GM12878 (cell line): ENCODE measurements at regions not wholly inside any gene's neighbourhood (a gene's known extent, or its start where the extent isn't known, plus 50 kb on each side); places are given as distances from the start of the nearest gene placed in this dataset.

Experiments used
- ATAC-seq: fragments of 200-7000 bp; cut with Tn5 transposase; 3 replicates; pipeline ENCODE4 v1.9.1; 2020; ENCODE audit warnings: mild to moderate bottlenecking, moderate library complexity
- BruUV-seq: library from RNA; stranded (reverse); fragments of 400-500 nt; replicated peaks from 2 replicates; lab custom pipeline; 2021; lab: Mats Ljungman, UMichigan
- CTCF ChIA-PET: fragments of 300-600 bp; sonication (Branson Sonifier 250); formaldehyde crosslinking; extraction: SDS; loops from one replicate; lab custom pipeline; 2021; ENCODE audit warnings: inconsistent platforms; lab: Yijun Ruan, JAX
- POLR2A ChIA-PET: fragments of 350-600 bp; formaldehyde crosslinking; extraction: SDS; loops from one replicate; lab custom pipeline; 2021; ENCODE audit warnings: inconsistent platforms; lab: Charles Lee
- RAD21 ChIA-PET: fragments of 300-600 bp; sonication (Branson Sonifier 250); formaldehyde crosslinking; loops from one replicate; lab custom pipeline; 2023; ENCODE audit warnings: antibody characterized with exemption; ENCODE audit not compliant: unreplicated experiment; lab: Charles Lee
- SMC1A ChIA-PET: fragments of 300-600 bp; sonication (Branson Sonifier 250); formaldehyde crosslinking; loops from one replicate; lab custom pipeline; 2023; ENCODE audit not compliant: unreplicated experiment, uncharacterized antibody; lab: Charles Lee
- DNase-seq: peaks from one replicate; pipeline ENCODE4 v3.0.0-alpha.2; 2011; ENCODE audit warnings: low read depth, low spot score
- FAIRE-seq: peaks from 3 replicates; lab custom pipeline; 2011; peaks lifted over from hg19 to GRCh38; lab: Jason Lieb, UNC
- H2AFZ ChIP-seq: 2 replicates; pipeline ENCODE4 v1.6.0; 2011; ENCODE audit warnings: low read depth, low read length, control low read depth; ENCODE audit not compliant: control insufficient read depth
- H3K27ac ChIP-seq: 2 replicates; pipeline ENCODE4 v1.5.1; 2011; ENCODE audit warnings: control low read depth; ENCODE audit not compliant: control insufficient read depth, insufficient read depth
- H3K27me3 ChIP-seq, 2 experiments: replicated peaks in 1 of 2; 2 replicates each; pipeline versions ENCODE4 v1.6.0 to v1.6.1; 2011; ENCODE audit warnings: low read length in 1 of 2; ENCODE audit not compliant: control insufficient read depth in 2 of 2, insufficient read depth in 2 of 2
- H3K36me3 ChIP-seq, 2 experiments: 2 replicates each; pipeline ENCODE4 v1.5.1; 2011; ENCODE audit warnings: low read length in 1 of 2; ENCODE audit not compliant: control insufficient read depth in 2 of 2, insufficient read depth in 2 of 2
- H3K4me1 ChIP-seq: 2 replicates; pipeline ENCODE4 v1.6.1; 2011; ENCODE audit warnings: mild to moderate bottlenecking, low read length, moderate library complexity, mixed read lengths; ENCODE audit not compliant: control insufficient read depth, insufficient read depth
- H3K4me2 ChIP-seq: 2 replicates; pipeline ENCODE4 v1.6.0; 2011; ENCODE audit warnings: control low read depth; ENCODE audit not compliant: control insufficient read depth, insufficient read depth
- H3K4me3 ChIP-seq: fragments of 200-600 bp; sonication (generic); 2 replicates; pipeline ENCODE4 v1.5.1; 2016
- H3K79me2 ChIP-seq: 2 replicates; pipeline ENCODE4 v1.6.0; 2011; ENCODE audit warnings: low read length; ENCODE audit not compliant: control insufficient read depth, insufficient read depth
- H3K9ac ChIP-seq: 2 replicates; pipeline ENCODE4 v1.8.0; 2011; ENCODE audit warnings: low read length, control low read depth, mixed read lengths; ENCODE audit not compliant: control insufficient read depth, insufficient read depth
- H3K9me3 ChIP-seq: replicated peaks from 3 replicates; pipeline ENCODE4 v1.5.1; 2011; ENCODE audit warnings: mild to moderate bottlenecking, low read length; ENCODE audit not compliant: control insufficient read depth, insufficient read depth
- H4K20me1 ChIP-seq: 2 replicates; pipeline ENCODE4 v1.6.0; 2011; ENCODE audit not compliant: control insufficient read depth, insufficient read depth
- EGR1 ChIP-seq, 2 experiments: IDR thresholded peaks; 1 replicate in 1 of 2; 2 replicates in 1 of 2; pipeline ENCODE4 v1.6.1; 2011 to 2012; ENCODE audit warnings: low read depth in 2 of 2, low read length in 2 of 2, borderline replicate concordance in 1 of 2, mild to moderate bottlenecking in 1 of 2, moderate library complexity in 1 of 2
- HDAC2 ChIP-seq: fragments of 200-600 bp; sonication (generic); IDR thresholded peaks from 2 replicates; pipeline ENCODE4 v1.6.1; 2017
- HDGF ChIP-seq: fragments of 450-650 bp; IDR thresholded peaks from 2 replicates; pipeline ENCODE4 v1.6.1; 2016; ENCODE audit warnings: antibody characterized with exemption
- NFYB ChIP-seq: IDR thresholded peaks from 2 replicates; pipeline ENCODE4 v1.6.1; 2011; ENCODE audit warnings: low read depth, mild to moderate bottlenecking, low read length, improper control_type of control experiment, moderate library complexity; ENCODE audit not compliant: insufficient read depth
- NR2F1 ChIP-seq: fragments of 450-650 bp; conservative IDR thresholded peaks from 2 replicates; pipeline ENCODE4 v1.6.1; 2017; ENCODE audit warnings: mild to moderate bottlenecking
- RCOR1 ChIP-seq: conservative IDR thresholded peaks from 2 replicates; pipeline ENCODE4 v1.6.1; 2012; ENCODE audit warnings: low read depth, low read length, improper control_type of control experiment
- SREBF2 ChIP-seq: IDR thresholded peaks from 2 replicates; pipeline ENCODE4 v1.6.1; 2012; ENCODE audit warnings: mild to moderate bottlenecking, low read length
- WGBS: methylation state at CpG from one replicate; pipeline ENCODE4 v1.1.6; 2016; ENCODE audit warnings: low lambda C conversion rate; ENCODE audit not compliant: insufficient replicate concordance, insufficient coverage; ENCODE audit errors: missing lambda C conversion rate; 5-methylcytosine and 5-hydroxymethylcytosine counted together
- in situ Hi-C: fragments of 300-500 bp; cut with MboI; formaldehyde crosslinking; loops from 9 replicates; pipeline ENCODE4 v1.14.3; 2018; ENCODE audit warnings: mixed read lengths
- intact Hi-C: fragments of 100-400 bp; cut with micrococcal nuclease; formaldehyde crosslinking; loops from one replicate; pipeline ENCODE4 v1.14.2; 2022; ENCODE audit not compliant: unreplicated experiment

DNA sequence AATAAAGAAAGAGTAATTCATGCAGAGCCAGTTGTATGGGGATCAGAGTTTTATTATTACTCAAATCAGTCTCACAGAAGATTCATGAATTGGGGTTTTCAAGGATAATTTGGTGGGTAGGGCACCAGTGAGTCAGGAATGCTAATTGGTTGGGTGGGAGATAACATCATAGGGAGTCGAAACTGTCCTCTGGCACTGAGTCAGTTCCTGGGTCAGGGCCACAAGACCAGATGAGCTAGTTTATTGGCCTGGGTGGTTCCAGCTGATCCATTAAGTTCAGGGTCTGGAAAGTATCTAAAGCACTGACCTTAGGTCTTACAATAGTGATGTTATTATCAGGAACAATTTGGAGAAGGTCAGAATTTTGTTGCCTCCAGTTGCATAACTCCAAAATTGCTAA lies 998.6 kb upstream of the EPHA6 start:
- H3K79me2 ChIP-seq, result no peaks in the 10 kb centered on the region
- no peak overlapping the region for H3K4me3 ChIP-seq
- H3K4me1 ChIP-seq, result no peaks in the 10 kb centered on the region
- no peak overlapping the region for H3K4me2 ChIP-seq
- no peak for FAIRE-seq
- in situ Hi-C loops, result no loop called here
- no TSS peak for BruUV-seq
- no peak overlapping the region for H3K9ac ChIP-seq
- ChIA-PET SMC1A (no interaction called here), RAD21 (no interaction called here), POLR2A (no interaction called here), CTCF (interaction anchor here (1.0 kb wide), 1 partner anchor 9 kb away, joined by 4 read pairs; no protein-coding TSS in a partner anchor)
- H3K27ac ChIP-seq, result no peak overlapping the region
- H4K20me1 ChIP-seq, result no peaks in the 10 kb centered on the region
- no peak overlapping the region for H2AFZ ChIP-seq
- H3K9me3 ChIP-seq, result no peaks in the 10 kb centered on the region
- intact Hi-C loops, result no loop called here
- H3K27me3 ChIP-seq, result no peaks in the 10 kb centered on the region
- 0% methylated on average over 1 of the region's 1 CpG for WGBS
- H3K36me3 ChIP-seq, result no peaks in the 10 kb centered on the region
- no peak for DNase-seq
- ATAC-seq, result no peak
- TF ChIP-seq RCOR1, result no peak

DNA sequence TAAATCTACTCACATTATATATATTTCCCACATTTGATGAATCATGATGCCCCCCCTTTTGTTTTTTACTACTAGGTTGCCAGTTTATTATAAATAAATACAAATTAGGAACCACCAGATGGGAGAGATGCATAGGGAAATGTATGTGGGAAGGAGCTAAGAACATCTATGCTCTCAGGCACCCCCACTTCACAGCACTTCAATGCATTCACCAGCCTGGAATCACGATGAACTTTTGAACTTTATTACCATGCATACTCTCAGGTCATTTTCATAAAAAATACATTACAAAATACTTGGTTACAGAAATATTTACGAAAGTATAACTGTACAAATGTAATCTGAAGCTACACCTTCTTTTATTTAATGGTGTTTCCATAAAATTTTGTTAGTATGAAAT lies 988.0 kb upstream of the EPHA6 start:
- ATAC-seq (no peak), DNase-seq (no peak), FAIRE-seq (no peak)
- RAD21 ChIA-PET, result no interaction called here
- Histone ChIP-seq H2AFZ (no peak overlapping the region), H3K4me2 (no peak overlapping the region), H3K27me3 (no peaks in the 10 kb centered on the region), H3K9me3 (no peaks in the 10 kb centered on the region), H3K4me1 (no peaks in the 10 kb centered on the region), H3K27ac (no peak overlapping the region), H3K36me3 (no peaks in the 10 kb centered on the region), H3K9ac (no peak overlapping the region), H3K79me2 (no peaks in the 10 kb centered on the region), H4K20me1 (no peaks in the 10 kb centered on the region), H3K4me3 (no peak overlapping the region)
- TF ChIP-seq NR2F1 (no peak), HDGF (no peak), NFYB (no peak), SREBF2 (no peak), EGR1 (IDR thresholded peaks at IDR 0.05; ENCODE audit: borderline replicate concordance in 1 of 2, low read depth in 2 of 2, low read length in 2 of 2) (no peak), HDAC2 (no peak)
- POLR2A ChIA-PET, result no interaction called here
- no TSS peak for BruUV-seq
- WGBS, result 17% methylated on average over 2 of the region's 2 CpGs
- in situ Hi-C loops, result no loop called here
- CTCF ChIA-PET, result no interaction called here
- intact Hi-C loops, result no loop called here
- SMC1A ChIA-PET, result no interaction called here
